MV-4-11 (cell line): ENCODE measurements at regions not wholly inside any gene's neighbourhood (a gene's known extent, or its start where the extent isn't known, plus 50 kb on each side); places are given as distances from the start of the nearest gene placed in this dataset.

Source experiments
- DNase-seq: peaks from one replicate; lab custom pipeline; 2025; lab: John Stamatoyannopoulos, UW

DNA sequence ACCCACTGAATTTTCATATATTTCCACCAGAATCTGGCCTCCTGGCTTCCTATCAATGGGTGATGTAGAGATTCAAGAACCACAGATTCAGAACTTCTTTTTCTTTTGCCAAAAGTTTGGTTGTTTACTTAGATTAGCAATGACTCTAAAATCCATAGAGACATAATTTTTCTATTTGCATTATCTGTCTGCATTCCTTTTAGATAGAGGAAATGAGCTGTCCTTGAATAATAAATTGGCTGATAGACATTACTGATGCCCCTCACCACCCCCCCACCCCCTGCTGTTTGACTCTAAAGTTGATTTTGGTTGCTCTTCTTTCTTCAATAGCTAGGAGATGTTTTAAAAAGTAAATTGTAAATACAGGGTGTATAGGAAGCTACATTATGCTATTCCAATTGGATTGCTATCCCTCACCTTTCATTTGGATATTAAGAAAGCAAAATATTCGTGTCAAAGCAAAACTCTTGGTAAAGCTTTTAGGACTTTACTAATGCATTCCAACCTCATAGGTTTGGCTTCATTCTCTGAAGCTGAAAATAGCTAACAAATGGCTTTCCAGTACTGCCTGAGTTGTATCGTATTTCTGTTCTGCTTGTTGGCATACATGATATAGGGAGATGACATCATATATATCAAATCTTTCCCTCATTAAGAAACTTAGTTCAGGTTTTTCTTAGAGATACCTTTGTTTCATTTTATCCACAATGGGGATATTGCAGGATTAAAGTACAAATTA lies 606.0 kb downstream of the ARL4A start:
- DNase-seq: no peak

DNA sequence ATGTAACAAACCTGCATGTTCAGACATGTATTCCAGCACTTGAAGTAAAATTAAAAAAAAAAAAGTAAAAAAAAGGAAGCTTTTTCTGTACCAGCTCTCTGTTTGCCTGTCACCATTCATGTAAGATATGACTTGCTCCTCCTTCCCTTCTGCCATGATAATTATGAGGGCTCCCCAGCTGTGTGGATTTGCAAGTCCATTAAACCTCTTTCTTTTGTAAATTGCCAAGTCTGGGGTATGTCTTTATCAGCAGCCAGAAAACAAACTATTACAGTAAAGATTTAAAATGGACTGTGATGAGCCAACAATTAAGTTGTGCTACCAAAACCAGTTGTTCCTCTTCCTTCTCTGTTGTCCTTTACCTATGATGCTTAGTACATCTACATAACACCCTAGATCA lies 619.6 kb downstream of the ARL4A start:
- no peak for DNase-seq

DNA sequence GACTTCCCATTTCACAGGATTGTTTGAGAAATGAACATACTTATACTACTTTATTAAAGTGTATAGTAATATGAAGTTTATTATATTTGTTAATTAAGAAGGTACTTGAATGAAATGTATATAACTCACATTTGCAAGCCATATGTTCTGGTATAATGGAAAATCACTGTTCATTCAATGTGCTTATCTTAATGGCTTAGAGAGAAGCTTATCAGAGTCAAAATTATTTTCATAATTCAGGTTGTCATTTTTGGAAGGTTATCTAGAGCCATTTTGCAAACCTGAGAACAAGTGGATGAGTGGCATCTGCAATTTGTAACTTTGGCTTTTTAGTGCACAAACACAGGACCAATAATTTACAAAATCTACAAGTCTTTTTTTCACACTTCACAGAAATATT lies 621.0 kb downstream of the ARL4A start:
- DNase-seq: no peak

DNA sequence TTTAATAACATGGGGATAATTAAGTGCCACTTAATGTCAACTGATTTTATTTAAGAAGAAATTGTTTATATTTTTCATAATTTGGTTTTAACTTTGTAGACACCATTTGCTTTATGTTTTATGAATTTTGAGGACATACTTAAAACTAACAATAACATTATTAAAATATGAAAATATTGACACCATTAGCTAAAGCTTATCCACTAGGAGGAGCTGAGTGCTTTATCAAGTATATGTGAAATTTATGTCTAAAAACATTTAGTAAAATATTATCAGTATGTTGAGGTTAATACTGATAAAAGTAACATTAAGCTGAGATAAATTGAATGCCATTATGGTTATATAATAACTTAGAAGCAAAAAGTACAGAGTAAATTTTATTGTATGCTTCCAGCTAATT lies 622.1 kb downstream of the ARL4A start:
- DNase-seq: no peak

DNA sequence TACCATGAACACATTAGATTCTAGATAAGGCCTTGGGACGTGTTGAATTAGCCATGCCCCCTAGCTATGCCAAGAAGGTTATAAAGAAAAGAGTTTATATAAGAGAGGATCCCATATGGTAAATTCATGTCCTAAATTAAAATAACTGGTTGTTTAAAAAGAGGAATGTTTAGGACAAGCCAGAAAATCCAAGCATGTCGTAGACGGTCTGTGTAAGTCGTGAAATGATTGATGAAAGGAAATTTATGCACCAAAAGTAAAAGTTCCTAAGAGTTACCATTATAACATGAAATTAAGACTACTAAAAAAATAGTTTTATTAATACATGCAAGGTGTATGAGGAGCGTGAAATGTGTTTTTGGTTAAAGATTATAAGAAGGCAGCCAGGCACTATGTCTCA lies 624.9 kb downstream of the ARL4A start:
- no peak for DNase-seq

DNA sequence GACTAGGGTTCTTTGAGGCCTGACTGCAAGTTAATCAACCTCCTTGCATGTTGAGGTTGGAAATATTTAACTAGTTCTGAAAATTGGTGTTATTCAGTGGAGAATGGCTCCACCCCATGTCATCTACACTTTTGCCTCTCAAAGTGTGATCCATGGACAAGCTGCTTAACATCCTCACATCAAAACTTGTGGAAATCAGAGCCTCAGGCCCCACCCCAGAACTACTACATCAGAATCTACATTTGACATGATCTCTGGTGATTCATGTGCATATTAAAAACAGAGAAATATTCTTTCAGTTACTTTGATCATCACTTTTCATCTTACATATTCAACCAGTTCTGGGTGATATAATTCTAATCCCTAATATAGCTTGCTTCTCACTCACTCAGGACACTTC lies 632.9 kb downstream of the ARL4A start:
- no peak for DNase-seq

DNA sequence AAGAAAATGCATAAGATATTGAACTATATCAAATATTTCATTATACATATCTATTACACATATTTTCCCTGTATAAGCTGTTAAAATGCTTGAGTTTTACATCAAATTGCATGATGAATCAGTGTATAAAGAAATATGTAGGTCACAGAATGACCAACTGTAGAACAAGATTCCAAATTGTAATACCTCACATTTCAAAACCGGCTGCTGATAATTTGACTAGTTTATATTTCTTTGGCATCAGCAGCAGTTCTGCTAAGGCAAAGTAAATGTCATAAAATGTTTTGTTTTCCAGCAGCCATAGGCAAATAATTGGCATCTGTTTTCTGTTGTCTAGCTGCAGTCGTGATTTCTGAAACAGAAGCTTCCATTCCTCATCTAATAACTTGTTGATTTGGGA lies 633.9 kb downstream of the ARL4A start:
- no peak for DNase-seq

DNA sequence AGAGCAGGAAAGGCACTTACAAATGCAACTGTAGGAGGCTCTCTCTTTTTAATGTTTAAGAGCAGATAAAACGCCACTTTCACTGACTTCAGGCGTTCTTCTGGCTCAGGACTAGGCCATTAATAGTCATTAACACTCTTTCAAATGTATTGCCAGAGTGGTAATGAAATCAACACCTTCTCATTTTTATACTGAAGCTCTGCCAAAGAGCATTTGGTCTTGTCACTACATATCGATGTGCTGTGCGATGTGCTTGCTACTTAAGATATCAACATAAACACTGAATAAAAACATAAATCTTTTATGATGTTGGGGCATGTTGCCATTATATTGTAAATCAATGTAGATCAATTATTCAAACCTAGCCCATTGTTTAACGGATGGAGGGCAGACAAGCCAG lies 634.7 kb downstream of the ARL4A start:
- DNase-seq: no peak

DNA sequence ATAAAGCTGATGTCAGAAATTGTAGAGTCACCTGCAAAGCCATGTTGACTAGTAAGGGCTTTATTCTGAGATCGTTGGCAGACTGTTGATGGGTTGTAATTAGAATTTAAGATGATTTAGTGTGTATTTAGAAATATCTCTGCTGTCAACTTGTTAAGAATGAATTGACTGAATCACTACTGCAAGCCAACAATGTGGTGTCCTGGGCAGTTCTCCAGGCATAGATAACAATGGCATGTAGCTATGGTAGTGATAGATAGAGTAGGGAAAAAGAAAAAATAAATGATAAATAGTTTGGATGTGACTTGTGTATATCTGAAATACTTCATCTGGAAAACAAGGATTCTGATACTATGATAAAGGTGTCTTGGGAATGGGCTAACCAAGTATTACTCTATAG lies 640.2 kb downstream of the ARL4A start:
- no peak for DNase-seq

DNA sequence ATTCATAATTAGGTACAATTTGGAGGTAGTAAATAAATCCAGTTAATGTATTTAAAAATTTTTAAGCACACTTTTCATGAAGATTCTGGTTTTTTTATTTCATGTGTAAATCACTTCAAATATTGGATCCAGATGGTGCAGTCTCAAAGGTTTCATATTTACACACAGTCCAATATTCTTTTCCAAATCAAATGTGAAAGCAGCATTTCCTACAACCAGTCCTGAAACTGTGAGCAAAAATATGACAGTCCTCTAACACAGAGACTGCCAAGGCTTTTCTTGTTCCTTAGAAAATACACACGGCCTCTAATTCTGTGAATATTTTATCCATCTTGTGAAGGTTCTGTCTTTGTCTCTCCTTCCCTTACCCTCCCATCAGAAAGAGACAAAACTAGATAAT lies 645.9 kb downstream of the ARL4A start:
- no peak for DNase-seq

DNA sequence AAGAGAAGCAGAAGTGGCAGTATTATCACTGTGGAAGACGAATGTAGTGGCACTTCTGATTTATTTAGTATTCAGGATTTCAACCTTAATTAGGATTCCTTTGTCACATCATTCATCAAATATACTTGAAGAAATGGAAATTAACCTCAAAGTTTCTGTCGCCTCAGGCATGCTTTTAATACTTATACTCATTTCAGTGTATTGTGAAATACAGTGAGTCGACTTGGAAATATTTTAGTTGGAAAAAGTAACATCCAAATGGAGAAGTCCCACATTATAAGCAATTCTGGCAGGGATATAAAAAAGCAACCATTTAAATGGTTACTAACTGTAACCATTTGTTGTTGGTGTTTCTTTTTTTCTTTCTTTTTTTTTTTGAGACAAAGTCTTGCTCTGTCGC lies 648.8 kb downstream of the ARL4A start:
- no peak for DNase-seq

DNA sequence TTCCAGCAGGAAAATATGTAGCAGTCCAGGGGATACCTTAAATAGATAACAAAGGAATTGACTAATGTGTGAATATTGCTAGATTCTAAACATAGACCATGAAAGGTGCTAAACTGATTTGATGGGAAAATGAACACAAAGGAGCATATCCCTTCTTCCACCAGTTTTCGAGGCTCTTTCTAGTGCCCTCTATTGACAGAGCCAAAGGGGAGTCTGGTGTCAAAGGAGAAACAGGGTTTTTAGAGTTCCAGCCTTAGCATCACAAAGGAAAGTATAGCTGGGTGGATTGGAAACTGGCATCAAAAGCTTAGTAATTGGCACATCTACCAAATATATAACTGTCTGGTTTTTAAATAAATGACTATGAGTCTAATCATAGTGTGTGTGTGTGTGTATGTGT lies 636.8 kb downstream of the ETV1 start:
- no peak for DNase-seq

DNA sequence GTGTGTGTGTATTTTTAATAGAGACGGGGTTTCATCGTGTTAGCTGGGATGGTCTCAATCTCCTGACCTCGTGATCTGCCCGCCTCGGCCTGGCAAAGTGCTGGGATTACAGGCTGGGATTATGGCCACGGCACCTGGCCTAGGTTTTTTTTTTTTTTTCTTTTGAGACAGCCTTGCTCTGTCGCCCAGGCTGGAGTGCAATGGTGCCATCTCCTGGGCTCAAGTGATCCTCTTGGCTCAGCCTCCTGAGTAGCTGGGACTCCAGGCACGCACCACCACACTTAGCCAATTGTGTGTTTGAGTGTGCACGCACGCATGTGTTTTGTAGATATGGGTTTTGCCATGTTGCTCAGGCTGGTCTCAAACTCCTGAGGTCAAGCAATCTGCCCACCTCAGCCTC lies 629.8 kb downstream of the ETV1 start:
- no peak for DNase-seq

DNA sequence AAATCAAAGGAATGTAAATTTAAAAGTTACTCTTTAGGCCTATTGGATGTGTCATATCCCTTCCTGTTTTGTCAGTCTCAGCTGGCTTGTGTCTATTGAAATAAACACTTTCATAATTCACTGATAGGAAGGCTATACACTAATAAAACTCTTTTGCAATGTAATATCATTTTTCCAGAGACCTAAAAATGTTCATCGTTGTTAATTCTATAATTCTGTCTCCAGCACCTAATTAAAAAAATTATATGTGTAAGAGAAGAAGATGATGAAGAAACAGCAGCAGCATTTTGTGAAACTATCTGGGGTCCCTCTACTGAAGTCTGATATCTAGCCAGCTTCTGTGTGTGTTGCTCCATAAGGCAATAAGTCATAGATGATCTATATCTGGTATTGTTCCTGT lies 602.7 kb downstream of the ETV1 start:
- DNase-seq: no peak

DNA sequence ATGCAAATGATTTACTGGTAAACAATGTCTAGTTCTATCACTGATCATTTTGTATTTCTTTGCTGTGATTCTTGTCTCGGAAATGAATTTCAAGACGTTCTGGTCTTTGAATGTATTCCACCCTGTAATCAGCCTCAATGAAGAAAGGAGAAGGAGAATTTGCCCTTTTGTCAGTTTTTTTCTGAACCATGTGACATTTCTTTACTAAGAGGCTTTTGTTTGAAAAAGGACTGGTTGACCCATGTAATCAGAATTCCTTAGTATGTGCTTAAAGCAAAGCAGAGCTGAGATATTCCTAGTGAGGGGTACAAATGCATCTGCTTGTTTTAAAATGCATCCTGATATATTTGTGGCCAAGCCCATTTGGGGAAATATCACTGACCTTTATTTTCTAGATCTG lies 581.6 kb downstream of the ETV1 start:
- DNase-seq: no peak

DNA sequence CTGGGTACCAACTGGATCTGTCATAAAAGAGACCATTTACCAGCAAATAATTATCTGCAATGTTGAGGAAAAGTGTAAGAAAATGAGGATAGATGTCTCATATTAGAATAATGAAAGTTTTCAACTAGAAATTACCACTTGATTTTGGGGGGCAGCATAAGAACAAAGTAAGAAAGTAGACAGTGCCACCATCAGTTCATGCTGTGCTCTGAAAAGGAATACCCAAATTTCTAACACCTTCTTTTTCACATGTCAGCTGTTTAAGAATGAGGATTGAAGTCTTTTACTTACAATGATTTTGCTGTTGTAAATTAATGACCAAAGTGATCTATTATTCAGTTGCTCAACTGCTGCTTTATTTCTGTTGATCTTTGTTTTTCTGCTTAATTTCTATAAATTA lies 578.3 kb downstream of the ETV1 start:
- DNase-seq: no peak

DNA sequence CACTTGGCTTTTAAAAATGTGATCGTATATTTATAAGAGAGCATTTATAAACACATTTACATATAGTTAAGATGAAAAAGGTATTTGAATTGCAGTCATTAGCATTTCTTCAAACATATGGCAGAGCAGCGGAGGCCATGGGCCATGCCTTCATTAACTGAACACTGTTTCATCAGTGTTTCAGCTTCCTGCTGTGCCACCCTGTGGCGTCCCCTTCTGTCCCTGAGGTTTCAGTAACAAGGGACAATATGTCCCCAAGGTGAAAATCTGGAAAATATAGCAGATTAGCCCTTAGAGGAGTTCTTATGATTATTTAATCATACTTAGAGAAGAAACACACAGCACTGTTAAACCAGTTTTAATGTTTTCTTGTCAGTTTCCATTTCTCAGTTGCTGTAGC lies 577.8 kb downstream of the ETV1 start:
- no peak for DNase-seq

DNA sequence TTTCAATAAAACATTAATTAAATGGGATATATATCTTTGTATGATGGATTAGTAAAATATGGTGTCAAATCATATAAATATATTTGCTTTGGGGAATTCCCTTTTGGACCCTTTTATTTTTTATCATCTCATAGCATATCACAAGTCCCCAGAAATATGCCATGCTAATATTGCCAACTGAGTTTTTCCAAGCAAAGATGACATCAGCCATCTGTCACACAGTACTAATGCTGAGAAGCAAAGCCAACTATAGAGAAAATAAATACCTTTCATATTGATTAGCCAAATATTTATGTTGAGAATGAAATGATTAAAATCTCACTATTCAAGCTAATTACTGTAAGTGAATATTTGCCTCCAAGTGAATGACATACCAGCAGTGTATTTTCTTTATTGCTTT lies 575.3 kb downstream of the ETV1 start:
- DNase-seq: no peak

DNA sequence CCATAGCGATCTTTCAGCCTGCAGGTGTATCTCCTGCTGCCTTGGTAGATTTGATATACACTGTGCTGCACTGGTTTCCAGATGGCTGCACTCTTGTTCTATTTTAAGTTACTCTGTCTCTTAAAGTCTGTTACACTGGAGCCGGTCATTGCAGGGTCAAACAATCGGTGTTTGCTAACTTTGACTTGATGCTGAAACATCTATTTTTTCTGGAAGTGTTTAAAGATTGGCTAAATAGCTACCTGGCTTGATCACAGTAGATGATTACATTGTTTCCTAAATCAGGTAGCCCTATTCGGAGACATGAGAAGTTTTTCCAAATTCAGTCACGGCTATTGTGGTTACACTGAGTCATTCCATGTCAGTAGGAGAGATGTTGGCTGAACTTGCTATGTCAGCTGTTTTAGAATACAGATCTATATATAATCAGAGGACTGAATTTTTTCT lies 574.8 kb downstream of the ETV1 start:
- DNase-seq: no peak

DNA sequence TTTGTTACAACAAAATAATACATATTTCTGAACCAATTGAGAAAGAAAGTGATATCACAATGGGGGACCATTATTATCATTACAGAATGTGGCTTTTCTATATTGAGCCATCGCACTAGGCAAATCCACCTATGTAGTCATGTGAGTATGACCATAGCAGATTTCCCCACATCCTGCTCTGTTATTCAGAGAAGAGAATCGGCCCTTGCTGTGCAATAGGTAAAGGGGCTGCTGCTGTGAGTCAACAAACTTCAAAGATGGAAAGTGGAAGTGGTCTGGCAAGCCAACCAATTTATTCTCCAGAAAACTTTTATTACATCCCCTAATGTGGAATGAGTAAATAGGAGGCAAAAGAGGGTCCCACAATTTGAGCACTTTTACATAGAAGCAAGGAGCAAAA lies 573.4 kb downstream of the ETV1 start:
- DNase-seq: no peak

DNA sequence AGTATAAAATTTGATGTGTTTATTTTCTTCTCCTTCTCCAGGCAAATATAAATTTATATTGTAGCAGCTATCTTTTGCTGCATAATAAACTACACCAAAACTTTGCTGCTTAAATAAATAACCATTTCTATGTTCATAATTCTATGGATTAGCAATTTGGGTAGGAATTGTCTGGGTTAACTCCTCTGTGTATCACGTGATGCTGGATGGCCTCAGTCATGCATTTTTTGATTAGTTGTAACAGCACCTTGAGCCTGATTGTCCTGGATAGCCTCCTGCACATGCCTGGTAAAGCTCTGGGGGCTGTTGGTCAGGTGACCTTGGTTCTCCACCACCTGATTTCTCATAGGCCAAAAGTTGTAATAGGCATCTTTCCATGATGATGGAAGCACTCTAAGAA lies 572.9 kb downstream of the ETV1 start:
- no peak for DNase-seq

DNA sequence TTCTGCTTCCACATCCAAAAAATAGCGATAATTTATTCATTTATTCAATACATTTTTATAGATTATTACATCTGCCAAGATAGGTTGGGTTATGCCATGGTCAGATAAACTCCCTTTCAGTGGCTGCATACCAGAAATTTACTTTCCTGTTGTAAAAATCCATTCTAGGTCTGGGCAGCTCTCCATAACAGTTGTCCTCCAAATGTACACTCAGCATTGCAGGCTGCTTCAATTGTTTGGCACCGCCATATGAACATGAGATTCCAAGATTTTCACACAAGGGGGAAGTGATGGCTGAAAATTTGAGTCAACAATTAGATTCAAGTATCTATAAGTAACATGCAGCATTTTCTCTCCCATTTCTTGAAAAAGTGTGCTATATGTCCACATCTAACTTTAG lies 568.7 kb downstream of the ETV1 start:
- DNase-seq: no peak

DNA sequence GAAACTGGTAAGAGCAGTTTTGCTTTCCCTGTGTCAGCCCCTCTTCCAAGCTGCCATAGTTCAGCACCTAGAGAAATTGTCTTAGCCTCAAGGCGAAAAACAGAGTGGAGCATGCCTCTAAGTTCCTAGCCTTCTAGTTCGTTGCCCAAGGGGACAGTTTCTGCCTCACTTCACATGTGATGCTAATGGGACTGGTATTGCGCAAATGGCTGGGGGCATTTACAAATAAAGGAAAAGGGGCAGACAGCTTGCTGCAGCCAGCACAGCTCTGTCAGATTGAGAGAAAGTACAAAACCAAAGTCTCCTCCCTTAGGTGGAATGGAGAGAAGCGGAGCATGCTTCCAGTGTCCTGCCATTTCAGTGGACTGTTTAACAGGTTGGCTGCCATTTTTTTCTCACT lies 567.7 kb downstream of the ETV1 start:
- DNase-seq: no peak

DNA sequence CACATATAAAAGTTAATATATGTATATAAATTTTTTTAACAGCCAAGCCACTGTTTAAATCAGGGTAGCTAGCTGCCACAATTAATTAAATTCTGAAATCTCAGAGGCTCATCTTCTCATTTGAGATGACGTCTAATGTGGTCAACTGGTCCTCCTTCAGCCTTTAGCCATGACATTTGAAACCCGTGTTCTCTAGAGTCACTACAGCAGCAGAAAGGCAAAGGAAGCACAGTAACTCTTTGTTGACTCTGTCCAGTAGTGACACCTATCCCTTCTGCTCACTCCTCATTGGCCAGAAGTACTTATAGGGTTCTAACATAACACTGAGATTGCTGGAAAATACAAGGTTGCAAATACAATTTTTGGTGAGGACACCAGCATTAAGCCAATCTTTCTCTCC lies 555.5 kb downstream of the ETV1 start:
- DNase-seq: no peak

DNA sequence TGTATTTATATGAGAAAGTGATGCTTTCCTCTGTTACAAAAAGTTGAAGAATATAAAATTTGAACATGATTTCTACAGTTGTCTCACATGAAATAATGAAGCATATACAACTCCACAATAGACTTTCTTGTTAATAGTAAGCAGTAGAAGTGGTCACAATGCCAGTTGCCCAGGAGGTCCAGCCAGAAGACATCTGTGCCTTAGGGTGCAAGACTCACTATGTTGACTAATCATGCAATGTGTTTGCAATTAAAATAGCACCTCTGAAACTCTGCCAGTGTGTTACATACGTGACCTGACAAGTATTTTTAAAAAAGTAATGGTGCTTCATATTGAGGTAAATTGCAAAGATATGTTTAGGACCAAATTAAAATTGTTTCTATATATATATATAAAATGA lies 547.2 kb downstream of the ETV1 start:
- no peak for DNase-seq
